ENCODE measurements at regions not wholly inside any gene's neighbourhood (a gene's known extent, or its start where the extent isn't known, plus 50 kb on each side); places are given as distances from the start of the nearest gene placed in this dataset.

DNA sequence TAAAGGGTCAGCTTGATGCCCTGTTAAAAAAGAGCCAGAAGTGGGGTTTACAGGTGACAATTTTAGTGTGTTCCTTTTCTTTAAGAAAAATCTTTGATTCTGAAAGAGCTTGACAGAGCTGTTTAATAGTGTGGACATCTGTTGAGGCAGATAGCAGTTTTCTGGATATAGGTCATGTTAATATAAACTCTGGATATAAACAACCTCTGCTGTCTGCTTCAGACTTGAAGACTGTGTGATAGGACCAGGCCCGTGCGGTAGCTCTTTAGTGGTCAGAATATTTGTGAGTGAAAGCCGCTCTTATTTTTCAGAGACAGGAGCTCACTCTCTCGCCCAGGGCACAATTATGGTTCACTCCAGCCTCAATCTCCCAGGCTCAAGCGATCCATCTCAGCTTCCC lies 439.9 kb upstream of the RGS6 start:
- ATAC-seq (no peak), FAIRE-seq (no peak), DNase-seq (ENCODE audit: extremely low read depth in 1 of 4, low spot score in 3 of 4) (no peak)
- no peaks in the 10 kb centered on the region for H4K20me1 ChIP-seq (replicated peaks; ENCODE audit: control insufficient read depth, insufficient read depth, low read length)
- no peak overlapping the region for H2AFZ ChIP-seq (ENCODE audit: low read depth, low read length)
- H3K27me3 ChIP-seq (ENCODE audit: control insufficient read depth in 2 of 2, insufficient read depth in 2 of 2, low read length in 2 of 2), result no peaks in the 10 kb centered on the region
- H3K27ac ChIP-seq (ENCODE audit: extremely low read depth, low read depth, low read length), result no peak overlapping the region
- BruUV-seq (replicated peaks), result no TSS peak
- no peaks in the 10 kb centered on the region for H3K9me1 ChIP-seq (ENCODE audit: control insufficient read depth, insufficient read depth, low read length)
- WGBS (ENCODE audit: insufficient coverage, low coverage, missing lambda C conversion rate), result 54% methylated on average over 4 of the region's 5 CpGs
- H3K36me3 ChIP-seq (ENCODE audit: control insufficient read depth, insufficient read depth, low read length), result no peaks in the 10 kb centered on the region
- intact Hi-C loops (cut with micrococcal nuclease), result no loop called here
- ChIA-PET POLR2A (no interaction called here), CTCF (ENCODE audit: low intra/inter-chr PET ratio) (no interaction called here)
- H3K9ac ChIP-seq (ENCODE audit: insufficient read depth in 1 of 2, low read depth in 2 of 2, low read length in 2 of 2), result no peak overlapping the region
- H3K4me3 ChIP-seq, result no peak overlapping the region
- no peaks in the 10 kb centered on the region for H3K9me3 ChIP-seq (replicated peaks; ENCODE audit: control insufficient read depth, insufficient read depth, low read depth, low read length)
- H3K79me2 ChIP-seq (ENCODE audit: control insufficient read depth, insufficient read depth, low read length), result no peaks in the 10 kb centered on the region
- H3K4me1 ChIP-seq (replicated peaks in 1 of 2; ENCODE audit: control insufficient read depth in 2 of 2, insufficient read depth in 2 of 2, low read length in 2 of 2), result peaks cover 0 to 6% of the 10 kb centered on the region in 2 experiments; a peak in 3 of 5 replicates
- in situ Hi-C loops (cut with MboI), result no loop called here
- TF ChIP-seq, protein P1, sequence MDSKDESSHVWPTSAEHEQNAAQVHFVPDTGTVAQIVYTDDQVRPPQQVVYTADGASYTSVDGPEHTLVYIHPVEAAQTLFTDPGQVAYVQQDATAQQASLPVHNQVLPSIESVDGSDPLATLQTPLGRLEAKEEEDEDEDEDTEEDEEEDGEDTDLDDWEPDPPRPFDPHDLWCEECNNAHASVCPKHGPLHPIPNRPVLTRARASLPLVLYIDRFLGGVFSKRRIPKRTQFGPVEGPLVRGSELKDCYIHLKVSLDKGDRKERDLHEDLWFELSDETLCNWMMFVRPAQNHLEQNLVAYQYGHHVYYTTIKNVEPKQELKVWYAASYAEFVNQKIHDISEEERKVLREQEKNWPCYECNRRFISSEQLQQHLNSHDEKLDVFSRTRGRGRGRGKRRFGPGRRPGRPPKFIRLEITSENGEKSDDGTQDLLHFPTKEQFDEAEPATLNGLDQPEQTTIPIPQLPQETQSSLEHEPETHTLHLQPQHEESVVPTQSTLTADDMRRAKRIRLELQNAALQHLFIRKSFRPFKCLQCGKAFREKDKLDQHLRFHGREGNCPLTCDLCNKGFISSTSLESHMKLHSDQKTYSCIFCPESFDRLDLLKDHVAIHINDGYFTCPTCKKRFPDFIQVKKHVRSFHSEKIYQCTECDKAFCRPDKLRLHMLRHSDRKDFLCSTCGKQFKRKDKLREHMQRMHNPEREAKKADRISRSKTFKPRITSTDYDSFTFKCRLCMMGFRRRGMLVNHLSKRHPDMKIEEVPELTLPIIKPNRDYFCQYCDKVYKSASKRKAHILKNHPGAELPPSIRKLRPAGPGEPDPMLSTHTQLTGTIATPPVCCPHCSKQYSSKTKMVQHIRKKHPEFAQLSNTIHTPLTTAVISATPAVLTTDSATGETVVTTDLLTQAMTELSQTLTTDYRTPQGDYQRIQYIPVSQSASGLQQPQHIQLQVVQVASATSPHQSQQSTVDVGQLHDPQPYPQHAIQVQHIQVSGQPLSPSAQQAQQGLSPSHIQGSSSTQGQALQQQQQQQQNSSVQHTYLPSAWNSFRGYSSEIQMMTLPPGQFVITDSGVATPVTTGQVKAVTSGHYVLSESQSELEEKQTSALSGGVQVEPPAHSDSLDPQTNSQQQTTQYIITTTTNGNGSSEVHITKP (IDR thresholded peaks at IDR 0.05; ENCODE audit: partially characterized antibody), result no peak
- TF ChIP-seq FOXJ2 (tag; IDR thresholded peaks at IDR 0.05) (no peak), RBFOX2 (IDR thresholded peaks at IDR 0.05; ENCODE audit: low read depth, low read length) (no peak), MAFF (IDR thresholded peaks at IDR 0.05; ENCODE audit: low read length) (no peak), EP300 (IDR thresholded peaks at IDR 0.05; ENCODE audit: low read length) (no peak), NFIX (CRISPR knock-in tag; IDR thresholded peaks at IDR 0.05; ENCODE audit: low read depth) (no peak), ZNF766 (CRISPR knock-in tag; conservative IDR thresholded peaks at IDR 0.05) (no peak), ZNF239 (CRISPR knock-in tag; IDR thresholded peaks at IDR 0.05) (no peak), ARHGAP35 (IDR thresholded peaks at IDR 0.05; ENCODE audit: partially characterized antibody) (no peak), ZNF354B (CRISPR knock-in tag; IDR thresholded peaks at IDR 0.05) (no peak)
- TF ChIP-seq, protein P2, sequence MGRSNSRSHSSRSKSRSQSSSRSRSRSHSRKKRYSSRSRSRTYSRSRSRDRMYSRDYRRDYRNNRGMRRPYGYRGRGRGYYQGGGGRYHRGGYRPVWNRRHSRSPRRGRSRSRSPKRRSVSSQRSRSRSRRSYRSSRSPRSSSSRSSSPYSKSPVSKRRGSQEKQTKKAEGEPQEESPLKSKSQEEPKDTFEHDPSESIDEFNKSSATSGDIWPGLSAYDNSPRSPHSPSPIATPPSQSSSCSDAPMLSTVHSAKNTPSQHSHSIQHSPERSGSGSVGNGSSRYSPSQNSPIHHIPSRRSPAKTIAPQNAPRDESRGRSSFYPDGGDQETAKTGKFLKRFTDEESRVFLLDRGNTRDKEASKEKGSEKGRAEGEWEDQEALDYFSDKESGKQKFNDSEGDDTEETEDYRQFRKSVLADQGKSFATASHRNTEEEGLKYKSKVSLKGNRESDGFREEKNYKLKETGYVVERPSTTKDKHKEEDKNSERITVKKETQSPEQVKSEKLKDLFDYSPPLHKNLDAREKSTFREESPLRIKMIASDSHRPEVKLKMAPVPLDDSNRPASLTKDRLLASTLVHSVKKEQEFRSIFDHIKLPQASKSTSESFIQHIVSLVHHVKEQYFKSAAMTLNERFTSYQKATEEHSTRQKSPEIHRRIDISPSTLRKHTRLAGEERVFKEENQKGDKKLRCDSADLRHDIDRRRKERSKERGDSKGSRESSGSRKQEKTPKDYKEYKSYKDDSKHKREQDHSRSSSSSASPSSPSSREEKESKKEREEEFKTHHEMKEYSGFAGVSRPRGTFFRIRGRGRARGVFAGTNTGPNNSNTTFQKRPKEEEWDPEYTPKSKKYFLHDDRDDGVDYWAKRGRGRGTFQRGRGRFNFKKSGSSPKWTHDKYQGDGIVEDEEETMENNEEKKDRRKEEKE (IDR thresholded peaks at IDR 0.05; ENCODE audit: borderline replicate concordance in 1 of 2, control insufficient read depth in 1 of 2, low read depth in 2 of 2, low read length in 1 of 2), result no peak
- TF ChIP-seq, protein P3, sequence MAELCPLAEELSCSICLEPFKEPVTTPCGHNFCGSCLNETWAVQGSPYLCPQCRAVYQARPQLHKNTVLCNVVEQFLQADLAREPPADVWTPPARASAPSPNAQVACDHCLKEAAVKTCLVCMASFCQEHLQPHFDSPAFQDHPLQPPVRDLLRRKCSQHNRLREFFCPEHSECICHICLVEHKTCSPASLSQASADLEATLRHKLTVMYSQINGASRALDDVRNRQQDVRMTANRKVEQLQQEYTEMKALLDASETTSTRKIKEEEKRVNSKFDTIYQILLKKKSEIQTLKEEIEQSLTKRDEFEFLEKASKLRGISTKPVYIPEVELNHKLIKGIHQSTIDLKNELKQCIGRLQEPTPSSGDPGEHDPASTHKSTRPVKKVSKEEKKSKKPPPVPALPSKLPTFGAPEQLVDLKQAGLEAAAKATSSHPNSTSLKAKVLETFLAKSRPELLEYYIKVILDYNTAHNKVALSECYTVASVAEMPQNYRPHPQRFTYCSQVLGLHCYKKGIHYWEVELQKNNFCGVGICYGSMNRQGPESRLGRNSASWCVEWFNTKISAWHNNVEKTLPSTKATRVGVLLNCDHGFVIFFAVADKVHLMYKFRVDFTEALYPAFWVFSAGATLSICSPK (IDR thresholded peaks at IDR 0.05; ENCODE audit: borderline replicate concordance), result no peak
- H3K4me2 ChIP-seq (ENCODE audit: insufficient read depth, low read length), result no peak overlapping the region

Data from K562 (cell line).